SKM-1 (cell line): ENCODE measurements at regions not wholly inside any gene's neighbourhood (a gene's known extent, or its start where the extent isn't known, plus 50 kb on each side); places are given as distances from the start of the nearest gene placed in this dataset.
"Not testable (repeated sequence)": the region's sequence is repeated elsewhere in the genome, so short reads cannot be mapped to it uniquely, and the experiment has no call there.

ENCODE experiments used
- DNase-seq: peaks from one replicate; lab custom pipeline; 2025; ENCODE audit not compliant: unreplicated experiment; lab: John Stamatoyannopoulos, UW

GRCh38 chr4:14404730-14405129 is 597.6 kb upstream of the CPEB2 start:
- DNase-seq: no peak

- no peak for DNase-seq
Observed at GRCh38 chr4:14410516-14410915, 591.8 kb upstream of the CPEB2 start.

GRCh38 chr4:14415146-14415545 is 587.1 kb upstream of the CPEB2 start:
- no peak for DNase-seq

GRCh38 chr4:14419516-14419915 is 582.8 kb upstream of the CPEB2 start:
- DNase-seq: no peak

GRCh38 chr4:14426297-14426696 is 576.0 kb upstream of the CPEB2 start:
- DNase-seq: not testable (repeated sequence)

- DNase-seq: no peak
Observed at GRCh38 chr4:14428125-14428524, 574.2 kb upstream of the CPEB2 start.

- DNase-seq: no peak
Observed at GRCh38 chr4:14431155-14432134, 570.8 kb upstream of the CPEB2 start.

- no peak for DNase-seq
Observed at GRCh38 chr4:14434483-14434882, 567.8 kb upstream of the CPEB2 start.

GRCh38 chr4:14434916-14435315 is 567.4 kb upstream of the CPEB2 start:
- DNase-seq: no peak

- DNase-seq: no peak
Observed at GRCh38 chr4:14441561-14441960, 560.7 kb upstream of the CPEB2 start.

GRCh38 chr4:14445882-14446281 is 556.4 kb upstream of the CPEB2 start:
- no peak for DNase-seq

- no peak for DNase-seq
Observed at GRCh38 chr4:14446311-14446710, 556.0 kb upstream of the CPEB2 start.

GRCh38 chr4:14446904-14447303 is 555.4 kb upstream of the CPEB2 start:
- DNase-seq: no peak

- DNase-seq: no peak
Observed at GRCh38 chr4:14449308-14449707, 553.0 kb upstream of the CPEB2 start.

- no peak for DNase-seq
Observed at GRCh38 chr4:14452001-14452400, 550.3 kb upstream of the CPEB2 start.

- no peak for DNase-seq
Observed at GRCh38 chr4:14452764-14453163, 549.5 kb upstream of the CPEB2 start.

GRCh38 chr4:14458463-14458862 is 543.8 kb upstream of the CPEB2 start:
- DNase-seq: no peak

GRCh38 chr4:14465057-14465456 is 537.2 kb upstream of the CPEB2 start:
- no peak for DNase-seq

- DNase-seq: no peak
Observed at GRCh38 chr4:14465507-14465906, 536.8 kb upstream of the CPEB2 start.

- no peak for DNase-seq
Observed at GRCh38 chr4:14478504-14478903, 523.8 kb upstream of the CPEB2 start.

- DNase-seq: no peak
Observed at GRCh38 chr4:14496408-14496807, 505.9 kb upstream of the CPEB2 start.

GRCh38 chr4:14496969-14497368 is 505.3 kb upstream of the CPEB2 start:
- DNase-seq: no peak

GRCh38 chr4:14504162-14504561 is 498.1 kb upstream of the CPEB2 start:
- no peak for DNase-seq
